Endothelial cell of umbilical vein (primary cell): ENCODE measurements at regions not wholly inside any gene's neighbourhood (a gene's known extent, or its start where the extent isn't known, plus 50 kb on each side); places are given as distances from the start of the nearest gene placed in this dataset.

Experiments
- BruUV-seq: library from RNA; stranded (reverse); fragments of 400-500 nt; replicated peaks from 2 replicates; lab custom pipeline; 2021; lab: Mats Ljungman, UMichigan
- CTCF ChIA-PET: fragments of 300-600, 350-600 bp; sonication (Branson Sonifier 250); formaldehyde crosslinking; loops from one replicate; lab custom pipeline; 2021; ENCODE audit warnings: antibody characterized with exemption, inconsistent platforms; lab: Charles Lee
- POLR2A ChIA-PET: fragments of 300-600, 350-600 bp; sonication (Branson Sonifier 250); formaldehyde crosslinking; loops from one replicate; lab custom pipeline; 2021; ENCODE audit warnings: antibody characterized with exemption, inconsistent platforms; lab: Charles Lee
- DNase-seq: peaks from one replicate; pipeline ENCODE4 v3.0.0-alpha.2; 2011; ENCODE audit warnings: low read depth, low spot score
- FAIRE-seq: peaks from 2 replicates; lab custom pipeline; 2011; peaks lifted over from hg19 to GRCh38; lab: Jason Lieb, UNC
- H2AFZ ChIP-seq: 2 replicates; pipeline ENCODE4 v1.6.0; 2012; ENCODE audit warnings: low read depth, low read length, control low read depth, inconsistent platforms
- H3K27ac ChIP-seq: 2 replicates; pipeline ENCODE4 v1.5.1; 2011; ENCODE audit warnings: low read depth, mild to moderate bottlenecking, control low read depth, low read length, moderate library complexity; ENCODE audit not compliant: insufficient read depth
- H3K27me3 ChIP-seq, 2 experiments: 2 replicates each; pipeline versions ENCODE4 v1.6.0 to v1.6.1; 2011; ENCODE audit warnings: low read length in 2 of 2, mixed read lengths in 1 of 2; ENCODE audit not compliant: control insufficient read depth in 2 of 2, insufficient read depth in 2 of 2
- H3K36me3 ChIP-seq, 2 experiments: 2 replicates in 1 of 2; 3 replicates in 1 of 2; pipeline ENCODE4 v1.5.1; 2011; ENCODE audit warnings: low read length in 2 of 2, mild to moderate bottlenecking in 1 of 2, moderate library complexity in 1 of 2; ENCODE audit not compliant: control insufficient read depth in 2 of 2, insufficient read depth in 2 of 2; ENCODE audit errors: extremely low read depth in 1 of 2
- H3K4me1 ChIP-seq: 3 replicates; pipeline ENCODE4 v1.5.1; 2011; ENCODE audit warnings: mild to moderate bottlenecking, low read length; ENCODE audit not compliant: control insufficient read depth, insufficient read depth; ENCODE audit errors: extremely low read depth
- H3K4me2 ChIP-seq: 2 replicates; pipeline ENCODE4 v1.6.1; 2011; ENCODE audit warnings: low read length, control low read depth, mixed read lengths; ENCODE audit not compliant: insufficient read depth
- H3K4me3 ChIP-seq, 3 experiments: fragments of 200-600 bp in 1 of 3; sonication (generic), shearing (Covaris generic) in 1 of 3; replicated peaks in 1 of 3; 2 replicates each; pipeline ENCODE4 v1.5.1; 2011 to 2016; ENCODE audit warnings: control low read depth in 3 of 3, low read length in 3 of 3, mild to moderate bottlenecking in 2 of 3, inconsistent platforms in 1 of 3, low read depth in 1 of 3, moderate library complexity in 1 of 3; ENCODE audit not compliant: insufficient read depth in 1 of 3
- H3K79me2 ChIP-seq: 2 replicates; pipeline ENCODE4 v1.6.0; 2012; ENCODE audit warnings: low read length, inconsistent platforms; ENCODE audit not compliant: control insufficient read depth, insufficient read depth
- H3K9ac ChIP-seq: replicated peaks from 2 replicates; pipeline ENCODE3; 2011; ENCODE audit warnings: low read length, control low read depth; ENCODE audit not compliant: insufficient read depth; ENCODE audit errors: extremely low read depth
- H3K9me1 ChIP-seq: replicated peaks from 3 replicates; pipeline ENCODE4 v1.6.0; 2011; ENCODE audit warnings: mild to moderate bottlenecking, low read length; ENCODE audit not compliant: control insufficient read depth, insufficient read depth; ENCODE audit errors: extremely low read depth
- H3K9me3 ChIP-seq: replicated peaks from 2 replicates; pipeline ENCODE4 v1.5.1; 2012; ENCODE audit warnings: low read length, inconsistent platforms; ENCODE audit not compliant: control insufficient read depth, insufficient read depth
- H4K20me1 ChIP-seq: replicated peaks from 2 replicates; pipeline ENCODE3; 2011; ENCODE audit warnings: mild to moderate bottlenecking, low read length; ENCODE audit not compliant: control insufficient read depth, insufficient read depth; ENCODE audit errors: extremely low read depth
- CTCF ChIP-seq, 2 donors: IDR thresholded peaks; 1 replicate in 1 of 2; 2 replicates in 1 of 2; pipeline ENCODE4 v1.5.1; 2011; ENCODE audit warnings: low read length in 2 of 2, mild to moderate bottlenecking in 2 of 2, moderate library complexity in 2 of 2, control low read depth in 1 of 2, inconsistent platforms in 1 of 2, low read depth in 1 of 2; ENCODE audit not compliant: insufficient read depth in 1 of 2; ENCODE audit errors: extremely low read depth in 1 of 2
- EZH2 ChIP-seq: IDR thresholded peaks from 2 replicates; pipeline ENCODE4 v1.6.1; 2012; ENCODE audit warnings: borderline replicate concordance, low read depth, mild to moderate bottlenecking, moderate library complexity, low read length, inconsistent platforms; ENCODE audit not compliant: severe bottlenecking
- FOS ChIP-seq: IDR thresholded peaks from 2 replicates; pipeline ENCODE4 v1.6.1; 2011; ENCODE audit warnings: mild to moderate bottlenecking, low read length, moderate library complexity, borderline replicate concordance; ENCODE audit not compliant: insufficient read depth
- GATA2 ChIP-seq: IDR thresholded peaks from 2 replicates; pipeline ENCODE4 v1.7.0; 2011; ENCODE audit warnings: low read depth, mild to moderate bottlenecking, moderate library complexity, mixed read lengths, low read length; ENCODE audit not compliant: insufficient read length, insufficient read depth
- JUN ChIP-seq: IDR thresholded peaks from 2 replicates; pipeline ENCODE4 v1.6.1; 2011; ENCODE audit warnings: borderline replicate concordance, low read depth; ENCODE audit not compliant: insufficient read length, insufficient read depth
- MAX ChIP-seq: IDR thresholded peaks from 2 replicates; pipeline ENCODE4 v1.6.1; 2011; ENCODE audit not compliant: insufficient read depth, insufficient read length
- MYC ChIP-seq: IDR thresholded peaks from one replicate; pipeline ENCODE4 v1.6.1; 2011; ENCODE audit warnings: mild to moderate bottlenecking, low read depth, low read length
- POLR2A ChIP-seq: IDR thresholded peaks from 2 replicates; pipeline ENCODE4 v1.6.1; 2012; ENCODE audit warnings: low read depth, mild to moderate bottlenecking, control low read depth, low read length
- POLR2AphosphoS5 ChIP-seq: IDR thresholded peaks from 2 replicates; pipeline ENCODE4 v1.6.1; 2012; ENCODE audit warnings: low read depth, mild to moderate bottlenecking, control low read depth, low read length, moderate library complexity; ENCODE audit not compliant: insufficient read depth
- dilution Hi-C: fragments of 300-500 bp; cut with MboI; formaldehyde crosslinking; loops from one replicate; pipeline ENCODE4 v1.15.0; 2019; ENCODE audit warnings: low sequenced_read_pairs; ENCODE audit not compliant: extremely low pct_ligation_motif_present
- intact Hi-C: fragments of 100-400 bp; cut with micrococcal nuclease; formaldehyde crosslinking; loops from one replicate; pipeline ENCODE4 v1.10.0; 2022

GRCh38 chr1:170840371-170840770 lies 95.0 kb upstream of the MROH9 start:
- no peak for DNase-seq
- H3K4me3 ChIP-seq: no peak overlapping the region
- no peak overlapping the region for H2AFZ ChIP-seq
- no peak overlapping the region for H3K9ac ChIP-seq
- ChIA-PET CTCF (interaction anchor here (1.3 kb wide), 1 partner anchor 127 kb away, joined by 3 read pairs; no protein-coding TSS in a partner anchor), POLR2A (no interaction called here)
- H3K9me1 ChIP-seq: no peaks in the 10 kb centered on the region
- no peak overlapping the region for H3K4me2 ChIP-seq
- no peaks in the 10 kb centered on the region for H3K9me3 ChIP-seq
- H3K79me2 ChIP-seq: no peaks in the 10 kb centered on the region
- H3K36me3 ChIP-seq: no peaks in the 10 kb centered on the region
- no peak for TF ChIP-seq POLR2A
- TF ChIP-seq POLR2AphosphoS5: no peak
- dilution Hi-C loops (no loop called here), intact Hi-C loops (no loop called here)
- FAIRE-seq: no peak
- H3K27ac ChIP-seq: no peak overlapping the region
- H3K4me1 ChIP-seq: no peaks in the 10 kb centered on the region
- no TSS peak for BruUV-seq
- H3K27me3 ChIP-seq: no peaks in the 10 kb centered on the region
- no peaks in the 10 kb centered on the region for H4K20me1 ChIP-seq

GRCh38 chr1:170853302-170853701 lies 82.0 kb upstream of the MROH9 start:
- CTCF ChIA-PET: interaction anchor here (1.7 kb wide), 1 partner anchor 9 kb away, joined by 4 read pairs; no protein-coding TSS in a partner anchor

More at GRCh38 chr1:170853302-170853701, 82.0 kb upstream of the MROH9 start:
- Histone ChIP-seq H3K9ac (no peak overlapping the region), H3K4me1 (no peaks in the 10 kb centered on the region), H3K9me3 (no peaks in the 10 kb centered on the region), H3K4me2 (no peak overlapping the region), H3K27ac (no peak overlapping the region), H4K20me1 (no peaks in the 10 kb centered on the region), H3K9me1 (no peaks in the 10 kb centered on the region), H3K79me2 (no peaks in the 10 kb centered on the region), H3K4me3 (no peak overlapping the region), H3K36me3 (no peaks in the 10 kb centered on the region), H2AFZ (no peak overlapping the region), H3K27me3 (peaks cover 1 to 11% of the 10 kb centered on the region in 2 experiments)
- POLR2A ChIA-PET: no interaction called here
- DNase-seq: no peak
- intact Hi-C loops (no loop called here), dilution Hi-C loops (no loop called here)
- TF ChIP-seq FOS (no peak), GATA2 (no peak), CTCF (IDR thresholded peaks at IDR 0.05; ENCODE audit: extremely low read depth in 1 of 2, insufficient read depth in 1 of 2, low read depth in 1 of 2, low read length in 2 of 2) (no peak), EZH2 (no peak), POLR2AphosphoS5 (no peak), MYC (no peak), POLR2A (no peak), JUN (no peak), MAX (no peak)
- no TSS peak for BruUV-seq
- FAIRE-seq: no peak
